ENCODE measurements at regions not wholly inside any gene's neighbourhood (a gene's known extent, or its start where the extent isn't known, plus 50 kb on each side); places are given as distances from the start of the nearest gene placed in this dataset.

DNA sequence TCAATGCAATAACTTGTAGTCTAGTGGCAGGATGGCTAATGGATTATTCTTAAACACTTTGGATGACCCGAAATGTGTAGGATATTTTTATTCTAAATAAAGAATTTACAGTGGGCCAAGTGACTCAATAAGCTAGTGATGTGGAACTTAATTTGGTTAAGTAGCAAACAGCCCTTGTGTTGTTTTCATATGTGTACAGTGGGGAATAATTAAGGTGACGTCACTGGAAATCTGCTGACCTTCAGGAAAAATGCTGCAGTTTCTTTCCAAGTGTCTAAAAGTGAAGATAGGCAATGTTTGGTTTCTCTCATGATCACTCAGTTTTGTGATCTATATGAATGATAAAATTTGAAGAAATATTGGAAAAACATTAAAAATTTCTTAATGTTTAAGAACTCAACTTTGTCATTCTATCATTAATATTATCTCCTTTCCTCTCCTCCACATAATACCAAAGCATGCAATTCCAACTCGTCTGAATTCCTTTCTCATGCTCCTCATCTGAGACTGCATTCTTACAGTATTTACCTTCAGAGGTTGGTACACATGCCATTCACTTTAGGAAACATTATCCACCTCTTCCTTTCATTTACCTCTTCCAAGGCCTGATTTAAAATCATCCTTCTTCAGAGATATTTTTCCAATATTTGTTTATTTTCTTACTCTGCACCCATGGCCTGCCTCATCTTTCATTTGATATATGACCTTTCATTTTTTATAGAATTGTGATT lies 414.6 kb upstream of the ARPP21 start:
- TF ChIP-seq, protein P1, sequence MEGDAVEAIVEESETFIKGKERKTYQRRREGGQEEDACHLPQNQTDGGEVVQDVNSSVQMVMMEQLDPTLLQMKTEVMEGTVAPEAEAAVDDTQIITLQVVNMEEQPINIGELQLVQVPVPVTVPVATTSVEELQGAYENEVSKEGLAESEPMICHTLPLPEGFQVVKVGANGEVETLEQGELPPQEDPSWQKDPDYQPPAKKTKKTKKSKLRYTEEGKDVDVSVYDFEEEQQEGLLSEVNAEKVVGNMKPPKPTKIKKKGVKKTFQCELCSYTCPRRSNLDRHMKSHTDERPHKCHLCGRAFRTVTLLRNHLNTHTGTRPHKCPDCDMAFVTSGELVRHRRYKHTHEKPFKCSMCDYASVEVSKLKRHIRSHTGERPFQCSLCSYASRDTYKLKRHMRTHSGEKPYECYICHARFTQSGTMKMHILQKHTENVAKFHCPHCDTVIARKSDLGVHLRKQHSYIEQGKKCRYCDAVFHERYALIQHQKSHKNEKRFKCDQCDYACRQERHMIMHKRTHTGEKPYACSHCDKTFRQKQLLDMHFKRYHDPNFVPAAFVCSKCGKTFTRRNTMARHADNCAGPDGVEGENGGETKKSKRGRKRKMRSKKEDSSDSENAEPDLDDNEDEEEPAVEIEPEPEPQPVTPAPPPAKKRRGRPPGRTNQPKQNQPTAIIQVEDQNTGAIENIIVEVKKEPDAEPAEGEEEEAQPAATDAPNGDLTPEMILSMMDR (conservative IDR thresholded peaks at IDR 0.05) = no peak
- TF ChIP-seq EZH2 (IDR thresholded peaks at IDR 0.05; ENCODE audit: low read depth) = no peak
